GM19463 (cell line): ENCODE measurements at regions not wholly inside any gene's neighbourhood (a gene's known extent, or its start where the extent isn't known, plus 50 kb on each side); places are given as distances from the start of the nearest gene placed in this dataset.

Experiments used
- ATAC-seq: cut with Tn5 transposase; IDR thresholded peaks from one replicate; pipeline ENCODE4 v1.9.1; 2021; ENCODE audit warnings: mild to moderate bottlenecking, moderate library complexity; ENCODE audit not compliant: unreplicated experiment

- ATAC-seq: peak; percentile 95
Measured at GRCh38 chr13:29935309-29935981, 85.0 kb upstream of the UBL3 start.

GRCh38 chr13:29934531-29935308, 84.3 kb upstream of the UBL3 start:
- ATAC-seq: no peak

GRCh38 chr13:29933401-29933800, 83.0 kb upstream of the UBL3 start:
- no peak for ATAC-seq

DNA sequence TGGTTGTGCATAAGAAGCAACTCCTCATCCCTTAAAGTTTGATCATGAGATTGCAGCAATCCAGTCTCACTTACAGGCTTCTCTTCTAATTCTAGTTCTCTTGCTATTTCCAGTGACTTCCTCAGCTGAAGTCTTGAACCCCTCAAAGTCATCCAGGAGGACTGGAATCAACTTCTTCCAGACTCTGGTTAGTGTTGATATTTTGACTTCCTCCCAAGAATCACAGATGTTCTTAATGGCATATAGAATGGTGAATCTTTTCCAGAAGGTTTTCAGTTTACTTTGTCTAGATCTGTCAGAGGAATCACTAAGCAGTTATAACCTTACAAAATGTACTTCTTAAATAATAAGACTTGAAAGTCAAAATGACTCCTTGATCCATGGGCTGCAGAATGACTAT, 81.3 kb upstream of the UBL3 start:
- ATAC-seq: no peak

GRCh38 chr13:29929062-29929847, 78.8 kb upstream of the UBL3 start:
- ATAC-seq: no peak

GRCh38 chr13:29926098-29926476, 75.7 kb upstream of the UBL3 start:
- no peak for ATAC-seq

- no peak for ATAC-seq
Measured at GRCh38 chr13:29925457-29926097, 75.2 kb upstream of the UBL3 start.

GRCh38 chr13:29924482-29925350, 74.3 kb upstream of the UBL3 start:
- no peak for ATAC-seq

- no peak for ATAC-seq
Measured at GRCh38 chr13:29923554-29924481, 73.4 kb upstream of the UBL3 start.

- no peak for ATAC-seq
Measured at GRCh38 chr13:29922896-29923295, 72.5 kb upstream of the UBL3 start.

DNA sequence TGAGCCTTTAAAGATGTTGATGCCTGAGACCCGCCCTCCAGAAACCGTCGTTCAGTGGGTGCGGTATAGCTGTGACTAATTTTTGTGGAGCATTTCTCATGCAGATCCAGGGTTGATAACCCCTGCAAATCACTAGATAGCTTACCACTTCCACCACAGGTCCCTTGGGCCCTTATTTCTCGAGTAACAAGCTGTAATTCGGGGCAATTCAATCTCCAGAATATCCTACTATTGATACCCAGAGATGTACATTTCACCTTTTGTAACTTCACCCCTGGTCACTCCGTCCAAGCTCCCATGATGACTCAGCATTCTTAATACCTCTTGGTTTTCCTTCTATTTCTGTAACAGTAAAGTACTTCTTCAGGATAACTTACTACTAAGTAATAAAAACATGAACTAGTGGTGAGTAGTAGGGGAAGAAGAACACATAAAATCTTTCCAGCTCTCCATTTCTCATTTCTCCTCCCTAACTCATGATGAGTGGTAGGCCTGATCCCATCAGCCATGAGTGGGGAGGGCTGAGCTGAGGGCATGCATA, 71.9 kb upstream of the UBL3 start:
- ATAC-seq: no peak

GRCh38 chr13:29921542-29921941, 71.1 kb upstream of the UBL3 start:
- ATAC-seq: no peak

DNA sequence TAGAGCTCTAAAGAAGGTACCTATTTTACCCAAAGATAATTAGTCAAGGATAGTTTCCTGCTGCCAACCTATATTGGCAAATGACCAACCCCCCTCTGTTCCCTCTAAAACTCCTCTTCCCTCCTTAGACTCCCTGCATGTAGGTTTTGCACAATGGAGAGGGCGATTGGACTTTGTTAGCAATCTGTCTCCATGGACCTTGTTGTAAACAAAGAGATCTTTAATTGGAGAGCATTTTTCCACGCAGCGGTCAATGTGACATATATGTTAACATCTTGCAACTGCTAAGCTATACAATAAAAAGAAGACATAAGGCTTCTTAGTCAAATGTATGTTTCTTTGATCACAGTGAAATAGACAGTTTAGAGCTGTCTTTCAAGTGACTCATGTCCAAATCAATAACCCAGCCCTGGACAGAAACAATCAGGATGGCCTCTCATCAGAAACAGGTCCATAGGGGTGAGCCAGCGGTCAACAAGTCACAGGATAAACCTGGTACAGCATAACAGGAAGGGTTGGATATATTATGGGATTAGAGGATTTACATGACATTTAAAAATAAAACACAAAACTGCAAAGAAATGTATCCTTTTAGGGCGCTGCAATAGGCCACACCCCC, 69.7 kb upstream of the UBL3 start:
- no peak for ATAC-seq

DNA sequence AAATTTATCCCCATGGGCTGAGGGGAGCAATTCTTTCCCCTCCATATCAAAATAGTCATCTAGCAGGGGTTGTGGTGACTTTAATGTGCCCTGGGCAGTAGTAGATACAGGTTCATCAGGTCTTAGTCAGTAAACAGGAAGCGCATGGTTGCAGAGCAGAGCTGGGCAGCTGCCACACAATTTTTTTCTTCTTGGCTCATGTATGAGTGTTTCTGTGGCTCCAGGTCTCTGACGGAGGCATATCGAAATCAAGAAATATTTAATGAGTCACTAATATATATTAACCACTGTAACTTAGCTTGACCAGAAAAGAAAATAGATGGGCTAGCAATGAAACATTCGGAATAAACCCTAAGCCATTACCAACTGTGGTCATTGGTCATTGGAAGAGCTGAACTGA, 68.4 kb upstream of the UBL3 start:
- no peak for ATAC-seq

GRCh38 chr13:29917650-29918049, 67.2 kb upstream of the UBL3 start:
- no peak for ATAC-seq

GRCh38 chr13:29914581-29914980, 64.2 kb upstream of the UBL3 start:
- ATAC-seq: no peak

- ATAC-seq: no peak
Measured at GRCh38 chr13:29911781-29912418, 61.5 kb upstream of the UBL3 start.
